ENCODE measurements at regions not wholly inside any gene's neighbourhood (a gene's known extent, or its start where the extent isn't known, plus 50 kb on each side); places are given as distances from the start of the nearest gene placed in this dataset.

DNA sequence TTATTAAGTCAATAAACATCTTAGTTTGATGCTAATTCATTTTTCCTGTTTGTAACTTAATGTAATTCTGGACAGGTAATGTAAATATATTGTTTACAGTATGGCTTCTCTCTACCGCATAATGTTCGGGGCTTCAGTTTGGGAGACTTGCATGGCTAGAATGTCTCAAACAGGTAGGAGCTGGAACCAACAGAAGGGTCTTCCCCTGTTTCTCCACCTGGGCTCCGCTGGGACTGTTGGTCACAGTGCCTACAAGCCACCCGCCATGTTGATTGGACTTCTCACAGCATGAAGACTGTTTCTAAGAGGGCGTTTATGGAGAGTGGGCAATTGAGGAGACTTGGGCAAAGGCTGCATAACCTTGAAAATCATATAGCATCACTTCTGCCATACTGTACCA lies 148.6 kb downstream of the UFM1 start:
- TF ChIP-seq, protein P1, sequence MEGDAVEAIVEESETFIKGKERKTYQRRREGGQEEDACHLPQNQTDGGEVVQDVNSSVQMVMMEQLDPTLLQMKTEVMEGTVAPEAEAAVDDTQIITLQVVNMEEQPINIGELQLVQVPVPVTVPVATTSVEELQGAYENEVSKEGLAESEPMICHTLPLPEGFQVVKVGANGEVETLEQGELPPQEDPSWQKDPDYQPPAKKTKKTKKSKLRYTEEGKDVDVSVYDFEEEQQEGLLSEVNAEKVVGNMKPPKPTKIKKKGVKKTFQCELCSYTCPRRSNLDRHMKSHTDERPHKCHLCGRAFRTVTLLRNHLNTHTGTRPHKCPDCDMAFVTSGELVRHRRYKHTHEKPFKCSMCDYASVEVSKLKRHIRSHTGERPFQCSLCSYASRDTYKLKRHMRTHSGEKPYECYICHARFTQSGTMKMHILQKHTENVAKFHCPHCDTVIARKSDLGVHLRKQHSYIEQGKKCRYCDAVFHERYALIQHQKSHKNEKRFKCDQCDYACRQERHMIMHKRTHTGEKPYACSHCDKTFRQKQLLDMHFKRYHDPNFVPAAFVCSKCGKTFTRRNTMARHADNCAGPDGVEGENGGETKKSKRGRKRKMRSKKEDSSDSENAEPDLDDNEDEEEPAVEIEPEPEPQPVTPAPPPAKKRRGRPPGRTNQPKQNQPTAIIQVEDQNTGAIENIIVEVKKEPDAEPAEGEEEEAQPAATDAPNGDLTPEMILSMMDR (IDR thresholded peaks at IDR 0.05), result no peak
- TF ChIP-seq POLR2A (IDR thresholded peaks at IDR 0.05) (no peak), EP300 (IDR thresholded peaks at IDR 0.05) (no peak), POLR2AphosphoS5 (IDR thresholded peaks at IDR 0.05) (no peak)

All from gastroesophageal sphincter (tissue), 3 donors.